Esophagus muscularis mucosa (tissue), 4 donors: ENCODE measurements at regions not wholly inside any gene's neighbourhood (a gene's known extent, or its start where the extent isn't known, plus 50 kb on each side); places are given as distances from the start of the nearest gene placed in this dataset.

ENCODE experiments used
- DNase-seq: peaks from one replicate; pipeline ENCODE4 v3.0.0-alpha.2; 2017; ENCODE audit errors: extremely low spot score
- H3K27ac ChIP-seq, 4 donors: fragments of 200-600 bp; sonication (generic); replicated peaks in 1 of 4; 1 replicate in 3 of 4; 2 replicates in 1 of 4; pipeline ENCODE4 v1.5.1; 2016 to 2019; ENCODE audit warnings: mild to moderate bottlenecking in 1 of 4
- H3K27me3 ChIP-seq, 4 donors: fragments of 200-600 bp; sonication (generic); one replicate each; pipeline versions ENCODE4 v1.5.1 to v1.6.0; 2016 to 2019
- H3K36me3 ChIP-seq, 4 donors: fragments of 200-600 bp; sonication (generic); one replicate each; pipeline ENCODE4 v1.5.1; 2016 to 2019
- H3K4me1 ChIP-seq, 4 donors: fragments of 200-600 bp; sonication (generic); one replicate each; pipeline ENCODE4 v1.5.1; 2016 to 2019
- H3K4me3 ChIP-seq, 4 donors: fragments of 200-600 bp; sonication (generic); 1 replicate in 2 of 4; 2 replicates in 2 of 4; pipeline ENCODE4 v1.5.1; 2016 to 2019; ENCODE audit warnings: mild to moderate bottlenecking in 4 of 4, moderate library complexity in 1 of 4
- H3K9me3 ChIP-seq, 4 donors: fragments of 200-600 bp; sonication (generic); 1 replicate in 3 of 4; 2 replicates in 1 of 4; pipeline ENCODE4 v1.5.1; 2016 to 2019
- CTCF ChIP-seq, 3 experiments: fragments of 200-600 bp in 2 of 3; fragments of 450-650 bp in 1 of 3; sonication (generic) in 2 of 3; IDR thresholded peaks; one replicate each; pipeline ENCODE4 v1.5.1; 2017 to 2019; ENCODE audit warnings: antibody characterized with exemption in 3 of 3, mild to moderate bottlenecking in 2 of 3, moderate library complexity in 1 of 3
- EP300 ChIP-seq: sonication (generic); formaldehyde crosslinking; IDR thresholded peaks from one replicate; pipeline ENCODE4 v1.6.1; 2017; ENCODE audit warnings: antibody characterized with exemption
- POLR2A ChIP-seq: fragments of 450-650 bp; IDR thresholded peaks from one replicate; pipeline ENCODE4 v1.6.1; 2017; ENCODE audit warnings: antibody characterized with exemption, moderate library complexity, mild to moderate bottlenecking, low read depth
- POLR2AphosphoS5 ChIP-seq, 2 donors: sonication (generic); formaldehyde crosslinking; IDR thresholded peaks; one replicate each; pipeline ENCODE4 v1.6.1; 2017; ENCODE audit warnings: antibody characterized with exemption in 2 of 2
- WGBS: methylation state at CpG from one replicate; pipeline ENCODE4 v1.1.5; 2018; 5-methylcytosine and 5-hydroxymethylcytosine counted together
- intact Hi-C: fragments of 100-400 bp; cut with DNase I; formaldehyde crosslinking; loops from one replicate; pipeline ENCODE4 v1.15.1; 2023

- Histone ChIP-seq H3K27me3 (no peaks in the 10 kb centered on the region), H3K4me3 (no peak overlapping the region), H3K27ac (no peak overlapping the region), H3K36me3 (no peaks in the 10 kb centered on the region), H3K4me1 (no peaks in the 10 kb centered on the region), H3K9me3 (no peaks in the 10 kb centered on the region)
- WGBS = 31% methylated on average over 3 of the region's 3 CpGs
- intact Hi-C loops = no loop called here
- no peak for DNase-seq
- TF ChIP-seq POLR2A (no peak), POLR2AphosphoS5 (IDR thresholded peaks at IDR 0.05) (no peak), EP300 (no peak), CTCF (IDR thresholded peaks at IDR 0.05) (no peak)
Observed at GRCh38 chr14:26738571-26738970, 140.7 kb upstream of the NOVA1 start.

GRCh38 chr14:26741711-26742212 is 143.9 kb upstream of the NOVA1 start:
- no peaks in the 10 kb centered on the region for H3K27me3 ChIP-seq
- no peaks in the 10 kb centered on the region for H3K4me1 ChIP-seq
- H3K27ac ChIP-seq = no peak overlapping the region
- H3K4me3 ChIP-seq = no peak overlapping the region
- no peak for DNase-seq
- intact Hi-C loops = no loop called here
- TF ChIP-seq POLR2A (no peak), POLR2AphosphoS5 (IDR thresholded peaks at IDR 0.05) (no peak), CTCF (IDR thresholded peaks at IDR 0.05) (no peak), EP300 (no peak)
- no peaks in the 10 kb centered on the region for H3K9me3 ChIP-seq
- no peaks in the 10 kb centered on the region for H3K36me3 ChIP-seq

- no peak overlapping the region for H3K27ac ChIP-seq
- no peaks in the 10 kb centered on the region for H3K36me3 ChIP-seq
- intact Hi-C loops = no loop called here
- no peaks in the 10 kb centered on the region for H3K27me3 ChIP-seq
- DNase-seq = no peak
- H3K9me3 ChIP-seq = no peaks in the 10 kb centered on the region
- WGBS = 78% methylated on average over 2 of the region's 2 CpGs
- TF ChIP-seq POLR2A (no peak), POLR2AphosphoS5 (IDR thresholded peaks at IDR 0.05) (no peak), EP300 (no peak), CTCF (IDR thresholded peaks at IDR 0.05) (no peak)
- no peak overlapping the region for H3K4me3 ChIP-seq
- H3K4me1 ChIP-seq = no peaks in the 10 kb centered on the region
Observed at GRCh38 chr14:26743284-26743683, 145.5 kb upstream of the NOVA1 start.

GRCh38 chr14:26744903-26745302 is 147.1 kb upstream of the NOVA1 start:
- H3K27ac ChIP-seq = no peak overlapping the region
- no peaks in the 10 kb centered on the region for H3K9me3 ChIP-seq
- 30% methylated on average over 1 of the region's 1 CpG for WGBS
- TF ChIP-seq POLR2A (no peak), POLR2AphosphoS5 (IDR thresholded peaks at IDR 0.05) (no peak), CTCF (IDR thresholded peaks at IDR 0.05) (no peak), EP300 (no peak)
- no peak for DNase-seq
- H3K36me3 ChIP-seq = no peaks in the 10 kb centered on the region
- intact Hi-C loops = no loop called here
- no peaks in the 10 kb centered on the region for H3K4me1 ChIP-seq
- no peak overlapping the region for H3K4me3 ChIP-seq
- H3K27me3 ChIP-seq = no peaks in the 10 kb centered on the region

GRCh38 chr14:26761532-26761931 is 163.7 kb upstream of the NOVA1 start:
- H3K27me3 ChIP-seq = no peaks in the 10 kb centered on the region
- no peak for TF ChIP-seq POLR2AphosphoS5 (IDR thresholded peaks at IDR 0.05)
- TF ChIP-seq EP300 = no peak
- no peak for TF ChIP-seq CTCF (IDR thresholded peaks at IDR 0.05)
- no peak for TF ChIP-seq POLR2A
- H3K4me3 ChIP-seq = no peak overlapping the region
- peaks cover 0 to 14% (median 9%) of the 10 kb centered on the region in 4 donors for H3K4me1 ChIP-seq
- no peaks in the 10 kb centered on the region for H3K9me3 ChIP-seq
- intact Hi-C loops = no loop called here
- 96% methylated on average over 9 of the region's 9 CpGs for whole genome bisulfite sequencing
- H3K27ac ChIP-seq = no peak overlapping the region
- DNase-seq = no peak
- no peaks in the 10 kb centered on the region for H3K36me3 ChIP-seq
